Activated B cell treated with CpG ODN at 0.5 μM for 24 hours (primary cell): ENCODE measurements at regions not wholly inside any gene's neighbourhood (a gene's known extent, or its start where the extent isn't known, plus 50 kb on each side); places are given as distances from the start of the nearest gene placed in this dataset.

Experiments used
- ATAC-seq: fragments of 200-7000 bp; cut with Tn5 transposase; one replicate; pipeline ENCODE4 v1.10.0; 2021; ENCODE audit warnings: low read depth, mild to moderate bottlenecking, moderate library complexity
- CTCF ChIA-PET: fragments of 350-600 bp; sonication (Branson Sonifier 250); formaldehyde crosslinking; loops from one replicate; lab custom pipeline; 2021; ENCODE audit warnings: antibody characterized with exemption; lab: Charles Lee
- POLR2A ChIA-PET: fragments of 350-600 bp; sonication (Branson Sonifier 250); formaldehyde crosslinking; loops from one replicate; lab custom pipeline; 2021; ENCODE audit warnings: antibody characterized with exemption; lab: Charles Lee
- DNase-seq: peaks from one replicate; pipeline ENCODE4 v3.0.0; 2022
- H3K27ac Mint-ChIP-seq: one replicate; pipeline ENCODE4 v1.8.0; 2020; ENCODE audit warnings: mixed read lengths
- H3K27me3 Mint-ChIP-seq: one replicate; pipeline ENCODE4 v1.8.0; 2021; ENCODE audit warnings: mixed read lengths
- H3K36me3 Mint-ChIP-seq: one replicate; pipeline ENCODE4 v1.8.0; 2021; ENCODE audit warnings: low read depth, mixed read lengths
- H3K4me1 Mint-ChIP-seq: one replicate; pipeline ENCODE4 v1.8.0; 2021; ENCODE audit warnings: mixed read lengths
- H3K4me3 Mint-ChIP-seq: one replicate; pipeline ENCODE4 v1.8.0; 2020; ENCODE audit warnings: mild to moderate bottlenecking, mixed read lengths
- H3K9me3 Mint-ChIP-seq: one replicate; pipeline ENCODE4 v1.8.0; 2020; ENCODE audit warnings: mixed read lengths
- CTCF ChIP-seq: fragments of 200-600 bp; IDR thresholded peaks from one replicate; pipeline ENCODE4 v1.8.0; 2022; ENCODE audit warnings: antibody characterized with exemption, mild to moderate bottlenecking
- intact Hi-C: fragments of 100-400 bp; cut with micrococcal nuclease; formaldehyde crosslinking; loops from one replicate; pipeline ENCODE4 v1.15.1; 2024

GRCh38 chr19:30757104-30757836 is 385.1 kb downstream of the ZNF536 start:
- no peaks in the 10 kb centered on the region for H3K27me3 Mint-ChIP-seq
- CTCF ChIA-PET = no interaction called here
- H3K27ac Mint-ChIP-seq = no peak overlapping the region
- no peak overlapping the region for H3K4me3 Mint-ChIP-seq
- peaks cover 6% of the 10 kb centered on the region for H3K9me3 Mint-ChIP-seq
- intact Hi-C loops = no loop called here
- TF ChIP-seq CTCF = no peak
- no peaks in the 10 kb centered on the region for H3K4me1 Mint-ChIP-seq
- DNase-seq = no peak
- H3K36me3 Mint-ChIP-seq = no peaks in the 10 kb centered on the region
- ATAC-seq = no peak
- POLR2A ChIA-PET = no interaction called here

GRCh38 chr19:30755581-30755980 is 383.4 kb downstream of the ZNF536 start:
- TF ChIP-seq CTCF = no peak
- H3K36me3 Mint-ChIP-seq = no peaks in the 10 kb centered on the region
- no peak overlapping the region for H3K27ac Mint-ChIP-seq
- ATAC-seq (no peak), DNase-seq (no peak)
- peaks cover 8% of the 10 kb centered on the region for H3K9me3 Mint-ChIP-seq
- ChIA-PET CTCF (no interaction called here), POLR2A (no interaction called here)
- H3K4me3 Mint-ChIP-seq = no peak overlapping the region
- no peaks in the 10 kb centered on the region for H3K4me1 Mint-ChIP-seq
- no peaks in the 10 kb centered on the region for H3K27me3 Mint-ChIP-seq
- intact Hi-C loops = no loop called here

GRCh38 chr19:30754162-30754561 is 382.0 kb downstream of the ZNF536 start:
- CTCF ChIA-PET = no interaction called here
- POLR2A ChIA-PET = no interaction called here
- H3K9me3 Mint-ChIP-seq = peaks cover 19% of the 10 kb centered on the region
- H3K27me3 Mint-ChIP-seq = no peaks in the 10 kb centered on the region
- no peaks in the 10 kb centered on the region for H3K36me3 Mint-ChIP-seq
- no peak overlapping the region for H3K4me3 Mint-ChIP-seq
- no peak for ATAC-seq
- TF ChIP-seq CTCF = no peak
- H3K4me1 Mint-ChIP-seq = no peaks in the 10 kb centered on the region
- H3K27ac Mint-ChIP-seq = no peak overlapping the region
- no peak for DNase-seq
- intact Hi-C loops = no loop called here

- CTCF ChIA-PET = no interaction called here
- no peaks in the 10 kb centered on the region for H3K36me3 Mint-ChIP-seq
- H3K4me3 Mint-ChIP-seq = no peak overlapping the region
- no peaks in the 10 kb centered on the region for H3K4me1 Mint-ChIP-seq
- peaks cover 19% of the 10 kb centered on the region for H3K9me3 Mint-ChIP-seq
- POLR2A ChIA-PET = no interaction called here
- no peak for TF ChIP-seq CTCF
- no peak for DNase-seq
- H3K27ac Mint-ChIP-seq = no peak overlapping the region
- H3K27me3 Mint-ChIP-seq = no peaks in the 10 kb centered on the region
- no peak for ATAC-seq
- intact Hi-C loops = no loop called here
Observed at GRCh38 chr19:30752876-30753275, 380.7 kb downstream of the ZNF536 start.

GRCh38 chr19:30752201-30752600 is 380.0 kb downstream of the ZNF536 start:
- Mint-ChIP-seq H3K4me3 (no peak overlapping the region), H3K27me3 (no peaks in the 10 kb centered on the region), H3K9me3 (peaks cover 19% of the 10 kb centered on the region), H3K27ac (no peak overlapping the region), H3K4me1 (no peaks in the 10 kb centered on the region), H3K36me3 (no peaks in the 10 kb centered on the region)
- intact Hi-C loops = no loop called here
- CTCF ChIA-PET = no interaction called here
- POLR2A ChIA-PET = no interaction called here
- DNase-seq (no peak), ATAC-seq (no peak)
- no peak for TF ChIP-seq CTCF
